ENCODE measurements at regions not wholly inside any gene's neighbourhood (a gene's known extent, or its start where the extent isn't known, plus 50 kb on each side); places are given as distances from the start of the nearest gene placed in this dataset.
"Not testable (repeated sequence)": the region's sequence is repeated elsewhere in the genome, so short reads cannot be mapped to it uniquely, and the experiment has no call there.

GRCh38 chr16:66088681-66089080 lies 277.8 kb upstream of the CDH5 start:
- DNase-seq: no peak

- no peak for DNase-seq
Measured at GRCh38 chr16:66087308-66087707, 279.2 kb upstream of the CDH5 start.

- DNase-seq: no peak
Measured at GRCh38 chr16:66085651-66086050, 280.8 kb upstream of the CDH5 start.

- DNase-seq: not testable (repeated sequence)
Measured at GRCh38 chr16:66084731-66085130, 281.8 kb upstream of the CDH5 start.

- DNase-seq: no peak
Measured at GRCh38 chr16:66084306-66084705, 282.2 kb upstream of the CDH5 start.

GRCh38 chr16:66083171-66083570 lies 283.3 kb upstream of the CDH5 start:
- DNase-seq: no peak

GRCh38 chr16:66082424-66082823 lies 284.1 kb upstream of the CDH5 start:
- no peak for DNase-seq

GRCh38 chr16:66081775-66082366 lies 284.6 kb upstream of the CDH5 start:
- DNase-seq: no peak

- DNase-seq: no peak
Measured at GRCh38 chr16:66079671-66080334, 286.7 kb upstream of the CDH5 start.

GRCh38 chr16:66070140-66070917 lies 296.2 kb upstream of the CDH5 start:
- DNase-seq: no peak

- DNase-seq: no peak
Measured at GRCh38 chr16:66069587-66069986, 296.9 kb upstream of the CDH5 start.

GRCh38 chr16:66066404-66066803 lies 300.1 kb upstream of the CDH5 start:
- no peak for DNase-seq

GRCh38 chr16:66065925-66066324 lies 300.6 kb upstream of the CDH5 start:
- DNase-seq: no peak

- no peak for DNase-seq
Measured at GRCh38 chr16:66064801-66065530, 301.5 kb upstream of the CDH5 start.

- DNase-seq: no peak
Measured at GRCh38 chr16:66058832-66059231, 307.7 kb upstream of the CDH5 start.

- DNase-seq: no peak
Measured at GRCh38 chr16:66058172-66058691, 308.3 kb upstream of the CDH5 start.

GRCh38 chr16:66057057-66057456 lies 309.4 kb upstream of the CDH5 start:
- DNase-seq: no peak

GRCh38 chr16:66054095-66054494 lies 312.4 kb upstream of the CDH5 start:
- DNase-seq: no peak

GRCh38 chr16:66052745-66053144 lies 313.7 kb upstream of the CDH5 start:
- no peak for DNase-seq

- DNase-seq: no peak
Measured at GRCh38 chr16:66050991-66051390, 315.5 kb upstream of the CDH5 start.

GRCh38 chr16:66049865-66050264 lies 316.6 kb upstream of the CDH5 start:
- DNase-seq: no peak

- no peak for DNase-seq
Measured at GRCh38 chr16:66045626-66046025, 320.9 kb upstream of the CDH5 start.

- no peak for DNase-seq
Measured at GRCh38 chr16:66044556-66044955, 321.9 kb upstream of the CDH5 start.
